ENCODE measurements at regions not wholly inside any gene's neighbourhood (a gene's known extent, or its start where the extent isn't known, plus 50 kb on each side); places are given as distances from the start of the nearest gene placed in this dataset.

GRCh38 chr20:57078116-57078515 lies 188.3 kb downstream of the BMP7 start:
- H3K9me3 ChIP-seq, result peaks cover 10 to 16% of the 10 kb centered on the region in 2 donors
- no peak for TF ChIP-seq CTCF (IDR thresholded peaks at IDR 0.05)
- no peak for TF ChIP-seq POLR2A (IDR thresholded peaks at IDR 0.05)
- TF ChIP-seq EP300 (IDR thresholded peaks at IDR 0.05; ENCODE audit: low read depth), result no peak
- no peak for TF ChIP-seq POLR2AphosphoS5 (IDR thresholded peaks at IDR 0.05)
- 62 to 67% methylated on average over 1 of the region's 1 CpG for WGBS, 2 donors (ENCODE audit: low coverage in 1 of 2)
- intact Hi-C loops (cut with DNase I; ENCODE audit: low total_unique reads), result no loop called here
- in situ Hi-C loops (cut with MboI; ENCODE audit: low pct_ligation_motif_present in 1 of 4, low pct_unique_long_range_greater_than_20kb in 1 of 4, low sequenced_read_pairs in 3 of 4), result loop anchor here in 2 of 4 donors (25.0 kb wide), 2 partner anchors 409 to 1134 kb away; no protein-coding TSS in a partner anchor
- DNase-seq, result no peak
- H3K4me3 ChIP-seq, result no peak overlapping the region
- no peaks in the 10 kb centered on the region for H3K4me1 ChIP-seq
- H3K36me3 ChIP-seq, result no peaks in the 10 kb centered on the region
- peaks cover 9% of the 10 kb centered on the region for H3K27me3 ChIP-seq
- H3K27ac ChIP-seq, result no peak overlapping the region

GRCh38 chr20:57079031-57080005 lies 187.1 kb downstream of the BMP7 start:
- Histone ChIP-seq H3K4me1 (no peaks in the 10 kb centered on the region), H3K27me3 (no peaks in the 10 kb centered on the region), H3K36me3 (no peaks in the 10 kb centered on the region), H3K27ac (no peak overlapping the region), H3K4me3 (no peak overlapping the region), H3K9me3 (peaks cover 10 to 16% of the 10 kb centered on the region in 2 donors)
- WGBS, 2 donors (ENCODE audit: low coverage in 1 of 2), result 61 to 86% methylated on average over 1 to 2 of the region's 2 CpGs
- in situ Hi-C loops (cut with MboI; ENCODE audit: low pct_ligation_motif_present in 1 of 4, low pct_unique_long_range_greater_than_20kb in 1 of 4, low sequenced_read_pairs in 3 of 4) (loop anchor here in 3 of 4 donors (10.0 to 25.0 kb wide), 3 partner anchors 265 to 1133 kb away; no protein-coding TSS in a partner anchor), intact Hi-C loops (cut with DNase I; ENCODE audit: low total_unique reads) (no loop called here)
- no peak for DNase-seq
- no peak for TF ChIP-seq CTCF (IDR thresholded peaks at IDR 0.05)
- TF ChIP-seq POLR2AphosphoS5 (IDR thresholded peaks at IDR 0.05), result no peak

- H3K27ac ChIP-seq, result no peak overlapping the region
- no peaks in the 10 kb centered on the region for H3K36me3 ChIP-seq
- TF ChIP-seq EP300 (IDR thresholded peaks at IDR 0.05; ENCODE audit: low read depth) (no peak), POLR2A (IDR thresholded peaks at IDR 0.05) (no peak), CTCF (IDR thresholded peaks at IDR 0.05) (no peak)
- no peaks in the 10 kb centered on the region for H3K4me1 ChIP-seq
- H3K4me3 ChIP-seq, result no peak overlapping the region
- in situ Hi-C loops (cut with MboI; ENCODE audit: low pct_ligation_motif_present in 1 of 4, low pct_unique_long_range_greater_than_20kb in 1 of 4, low sequenced_read_pairs in 3 of 4), result loop anchor here in 3 of 4 donors (10.0 to 25.0 kb wide), 3 partner anchors 264 to 1132 kb away; no protein-coding TSS in a partner anchor
- intact Hi-C loops (cut with DNase I; ENCODE audit: low total_unique reads), result no loop called here
- no peak for DNase-seq
- peaks cover 10 to 16% of the 10 kb centered on the region in 2 donors for H3K9me3 ChIP-seq
- H3K27me3 ChIP-seq, result no peaks in the 10 kb centered on the region
Measured at GRCh38 chr20:57080796-57081195, 185.6 kb downstream of the BMP7 start.

- intact Hi-C loops (cut with DNase I; ENCODE audit: low total_unique reads), result loop anchor here (1.0 kb wide), 1 partner anchor 20 kb away; no protein-coding TSS in a partner anchor
Measured at GRCh38 chr20:57082357-57082945, 184.0 kb downstream of the BMP7 start.

More at GRCh38 chr20:57082357-57082945, 184.0 kb downstream of the BMP7 start:
- DNase-seq, result no peak
- Histone ChIP-seq H3K27me3 (peaks cover 4% of the 10 kb centered on the region), H3K4me3 (no peak overlapping the region), H3K4me1 (no peaks in the 10 kb centered on the region), H3K27ac (no peak overlapping the region), H3K9me3 (peaks cover 10 to 16% of the 10 kb centered on the region in 2 donors), H3K36me3 (no peaks in the 10 kb centered on the region)
- in situ Hi-C loops (cut with MboI; ENCODE audit: low pct_ligation_motif_present in 1 of 4, low pct_unique_long_range_greater_than_20kb in 1 of 4, low sequenced_read_pairs in 3 of 4), result loop anchor here in 3 of 4 donors (10.0 to 25.0 kb wide), 3 partner anchors 262 to 1130 kb away; no protein-coding TSS in a partner anchor
- WGBS, 2 donors (ENCODE audit: low coverage in 1 of 2), result 43 to 77% methylated on average over 3 to 13 of the region's 13 CpGs
- TF ChIP-seq POLR2AphosphoS5 (IDR thresholded peaks at IDR 0.05) (no peak), EP300 (IDR thresholded peaks at IDR 0.05; ENCODE audit: low read depth) (no peak), POLR2A (IDR thresholded peaks at IDR 0.05) (no peak), CTCF (IDR thresholded peaks at IDR 0.05) (no peak)
